ENCODE measurements at regions not wholly inside any gene's neighbourhood (a gene's known extent, or its start where the extent isn't known, plus 50 kb on each side); places are given as distances from the start of the nearest gene placed in this dataset.

DNA sequence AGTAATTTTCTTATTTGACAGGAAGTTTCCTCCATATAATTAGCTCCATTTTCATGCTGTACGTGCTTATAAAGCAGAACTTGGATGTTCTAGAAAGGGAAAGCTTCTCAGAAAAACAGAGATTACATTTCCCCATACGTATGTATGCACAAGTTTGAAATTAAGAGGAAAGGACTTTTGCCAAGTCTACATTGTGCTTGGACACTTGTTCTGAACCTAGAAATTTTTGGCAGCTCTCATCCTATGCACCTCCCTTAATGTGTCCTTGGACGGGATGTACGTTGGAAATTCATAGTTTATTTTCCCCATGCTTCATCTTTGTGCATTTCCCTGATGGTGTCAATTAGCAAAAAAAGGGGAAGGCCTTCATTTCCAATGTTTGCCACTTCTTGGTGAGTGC, 322.7 kb downstream of the BLID start:
- no peak for DNase-seq (ENCODE audit: low spot score)
- Mint-ChIP-seq H3K27ac (ENCODE audit: unreplicated experiment) (no peak overlapping the region), H3K27me3 (ENCODE audit: low read depth) (no peaks in the 10 kb centered on the region), H3K36me3 (ENCODE audit: low read depth) (no peaks in the 10 kb centered on the region), H3K4me1 (ENCODE audit: low read depth) (peaks cover 8% of the 10 kb centered on the region), H3K9me3 (ENCODE audit: low read depth) (peaks cover under 1% of the 10 kb centered on the region), H3K4me3 (ENCODE audit: unreplicated experiment) (no peak overlapping the region)
- TF ChIP-seq, protein P1, sequence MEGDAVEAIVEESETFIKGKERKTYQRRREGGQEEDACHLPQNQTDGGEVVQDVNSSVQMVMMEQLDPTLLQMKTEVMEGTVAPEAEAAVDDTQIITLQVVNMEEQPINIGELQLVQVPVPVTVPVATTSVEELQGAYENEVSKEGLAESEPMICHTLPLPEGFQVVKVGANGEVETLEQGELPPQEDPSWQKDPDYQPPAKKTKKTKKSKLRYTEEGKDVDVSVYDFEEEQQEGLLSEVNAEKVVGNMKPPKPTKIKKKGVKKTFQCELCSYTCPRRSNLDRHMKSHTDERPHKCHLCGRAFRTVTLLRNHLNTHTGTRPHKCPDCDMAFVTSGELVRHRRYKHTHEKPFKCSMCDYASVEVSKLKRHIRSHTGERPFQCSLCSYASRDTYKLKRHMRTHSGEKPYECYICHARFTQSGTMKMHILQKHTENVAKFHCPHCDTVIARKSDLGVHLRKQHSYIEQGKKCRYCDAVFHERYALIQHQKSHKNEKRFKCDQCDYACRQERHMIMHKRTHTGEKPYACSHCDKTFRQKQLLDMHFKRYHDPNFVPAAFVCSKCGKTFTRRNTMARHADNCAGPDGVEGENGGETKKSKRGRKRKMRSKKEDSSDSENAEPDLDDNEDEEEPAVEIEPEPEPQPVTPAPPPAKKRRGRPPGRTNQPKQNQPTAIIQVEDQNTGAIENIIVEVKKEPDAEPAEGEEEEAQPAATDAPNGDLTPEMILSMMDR (IDR thresholded peaks at IDR 0.05), result no peak

DNA sequence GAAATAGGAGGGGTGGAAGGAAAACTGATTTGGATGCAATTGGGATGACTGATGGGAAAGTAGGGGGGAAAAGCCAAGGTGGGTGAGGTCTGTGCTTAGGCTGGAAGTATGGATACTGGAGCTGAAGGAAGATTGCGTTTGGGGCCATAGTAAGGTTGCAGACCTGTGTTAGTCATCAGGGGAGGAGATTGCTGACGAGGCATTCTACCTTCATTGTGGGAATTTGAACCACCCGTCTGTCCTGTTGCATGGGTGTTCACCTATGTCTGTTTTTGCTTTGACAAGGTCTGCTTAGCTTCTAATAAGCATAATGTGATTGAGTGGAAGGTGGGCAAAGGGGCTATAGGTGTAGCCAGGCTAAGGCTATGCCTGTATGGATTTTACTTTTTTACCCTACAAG, 323.8 kb downstream of the BLID start:
- peaks cover 2% of the 10 kb centered on the region for H3K36me3 Mint-ChIP-seq (ENCODE audit: low read depth)
- TF ChIP-seq, protein P1 (IDR thresholded peaks at IDR 0.05), result no peak
- no peaks in the 10 kb centered on the region for H3K27me3 Mint-ChIP-seq (ENCODE audit: low read depth)
- no peak overlapping the region for H3K4me3 Mint-ChIP-seq (ENCODE audit: unreplicated experiment)
- H3K27ac Mint-ChIP-seq (ENCODE audit: unreplicated experiment), result no peak overlapping the region
- H3K9me3 Mint-ChIP-seq (ENCODE audit: low read depth), result peaks cover 2% of the 10 kb centered on the region
- H3K4me1 Mint-ChIP-seq (ENCODE audit: low read depth), result peaks cover 8% of the 10 kb centered on the region
- no peak for DNase-seq (ENCODE audit: low spot score)

DNA sequence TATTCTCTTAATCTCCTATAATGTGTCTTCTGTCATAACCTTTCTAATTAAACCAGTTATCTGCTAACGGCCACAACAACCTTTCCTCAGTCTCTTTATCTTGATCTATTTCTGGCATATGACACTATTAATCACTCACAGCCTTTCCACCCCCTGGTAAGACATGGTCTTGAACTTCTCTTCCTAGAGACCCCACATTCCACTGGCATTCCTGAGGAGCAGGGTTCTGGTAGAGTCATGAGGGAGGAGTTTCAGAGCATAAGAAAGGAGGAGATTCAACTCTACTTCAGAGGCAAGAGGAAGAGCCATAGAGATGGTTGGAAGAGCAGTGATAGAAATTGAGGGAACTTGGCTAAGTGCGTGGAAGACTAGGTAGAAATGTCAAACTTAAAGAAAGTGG, 325.6 kb downstream of the BLID start:
- Mint-ChIP-seq H3K36me3 (ENCODE audit: low read depth) (peaks cover 6% of the 10 kb centered on the region), H3K27ac (ENCODE audit: unreplicated experiment) (no peak overlapping the region), H3K4me3 (ENCODE audit: unreplicated experiment) (no peak overlapping the region), H3K9me3 (ENCODE audit: low read depth) (peaks cover 16% of the 10 kb centered on the region), H3K4me1 (ENCODE audit: low read depth) (peaks cover 8% of the 10 kb centered on the region), H3K27me3 (ENCODE audit: low read depth) (no peaks in the 10 kb centered on the region)
- TF ChIP-seq, protein P1 (IDR thresholded peaks at IDR 0.05), result no peak
- no peak for DNase-seq (ENCODE audit: low spot score)

DNA sequence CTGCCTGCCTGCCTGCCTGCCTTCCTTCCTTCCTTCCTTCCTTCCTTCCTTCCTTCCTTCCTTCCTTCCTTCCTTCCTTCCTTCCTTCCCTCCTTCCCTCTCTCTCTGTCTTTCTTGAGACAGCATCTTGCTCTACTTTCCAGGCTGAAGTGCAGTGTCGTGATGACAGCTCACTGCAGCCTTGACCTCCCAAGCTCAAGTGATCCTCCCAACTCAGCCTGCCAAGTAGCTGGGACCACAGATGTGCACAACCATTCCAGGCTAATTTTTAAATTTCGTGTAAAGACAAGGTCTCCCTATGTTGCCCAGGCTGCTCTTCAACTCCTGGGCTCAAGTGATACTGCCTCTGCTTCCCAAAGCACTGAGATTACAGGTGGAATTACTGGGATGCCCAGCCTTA, 328.2 kb upstream of the SORL1-AS1 start:
- DNase-seq (ENCODE audit: low spot score), result no peak
- H3K4me1 Mint-ChIP-seq (ENCODE audit: low read depth), result no peaks in the 10 kb centered on the region
- no peak overlapping the region for H3K4me3 Mint-ChIP-seq (ENCODE audit: unreplicated experiment)
- H3K36me3 Mint-ChIP-seq (ENCODE audit: low read depth), result peaks cover 9% of the 10 kb centered on the region
- TF ChIP-seq, protein P1 (IDR thresholded peaks at IDR 0.05), result no peak
- peaks cover 1% of the 10 kb centered on the region for H3K27me3 Mint-ChIP-seq (ENCODE audit: low read depth)
- no peak overlapping the region for H3K27ac Mint-ChIP-seq (ENCODE audit: unreplicated experiment)
- H3K9me3 Mint-ChIP-seq (ENCODE audit: low read depth), result peaks cover 16% of the 10 kb centered on the region

DNA sequence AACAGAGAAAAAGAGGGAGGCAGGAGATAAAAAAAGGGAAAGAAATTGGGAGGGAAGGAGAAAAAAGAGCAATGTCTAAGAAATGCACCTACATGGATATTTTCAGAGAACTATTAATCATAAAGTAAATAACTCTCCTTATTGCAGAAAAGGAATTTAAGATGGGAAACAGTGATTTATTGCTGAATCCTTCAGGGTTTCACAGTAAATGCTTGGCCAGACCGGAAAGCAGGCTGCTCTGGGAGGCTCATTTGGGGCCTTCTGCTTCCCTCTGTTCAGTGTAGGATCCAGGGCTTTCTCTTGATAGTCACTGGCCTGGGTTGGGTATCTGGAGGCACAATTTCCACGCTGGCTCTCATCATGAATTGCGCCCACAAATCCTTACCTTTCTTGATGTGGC, 324.3 kb upstream of the SORL1-AS1 start:
- H3K4me3 Mint-ChIP-seq (ENCODE audit: unreplicated experiment), result no peak overlapping the region
- H3K4me1 Mint-ChIP-seq (ENCODE audit: low read depth), result no peaks in the 10 kb centered on the region
- H3K27ac Mint-ChIP-seq (ENCODE audit: unreplicated experiment), result no peak overlapping the region
- no peaks in the 10 kb centered on the region for H3K36me3 Mint-ChIP-seq (ENCODE audit: low read depth)
- H3K27me3 Mint-ChIP-seq (ENCODE audit: low read depth), result no peaks in the 10 kb centered on the region
- peaks cover 2% of the 10 kb centered on the region for H3K9me3 Mint-ChIP-seq (ENCODE audit: low read depth)
- TF ChIP-seq, protein P1 (IDR thresholded peaks at IDR 0.05), result no peak
- DNase-seq (ENCODE audit: low spot score), result no peak

Data from chondrocyte (in vitro differentiated cells).